ENCODE measurements at regions not wholly inside any gene's neighbourhood (a gene's known extent, or its start where the extent isn't known, plus 50 kb on each side); places are given as distances from the start of the nearest gene placed in this dataset.
A peak's percentile ranks its signal among the peaks of the same experiment; 100 is the strongest.
"Not testable (repeated sequence)": the region's sequence is repeated elsewhere in the genome, so short reads cannot be mapped to it uniquely, and the experiment has no call there.

DNA sequence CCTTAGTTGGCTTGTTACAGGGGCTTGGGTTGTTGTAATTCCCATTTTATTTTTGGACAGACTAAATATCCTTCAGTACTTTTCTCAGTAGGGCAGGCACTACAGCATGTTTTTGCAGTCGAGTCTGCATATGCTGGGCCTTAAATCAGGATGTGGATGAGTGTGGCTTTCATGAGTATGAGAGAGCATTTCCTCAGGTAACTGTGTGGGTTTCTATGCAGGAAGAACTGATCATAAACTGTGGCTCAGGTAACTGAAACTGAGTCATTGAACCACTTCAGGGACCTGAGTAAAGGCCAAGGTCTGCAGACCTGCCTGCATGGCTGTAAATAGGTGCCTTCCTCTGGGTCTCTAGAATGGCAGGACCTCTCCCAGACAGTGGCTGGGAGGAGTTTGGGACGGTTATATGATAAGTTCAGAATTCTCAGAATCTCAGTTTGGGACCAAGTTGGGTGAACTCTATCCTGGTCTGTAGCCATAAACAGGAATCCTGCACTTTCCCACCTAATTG is 112.1 kb downstream of the ZNF737 start:
- TF ChIP-seq, protein P1, sequence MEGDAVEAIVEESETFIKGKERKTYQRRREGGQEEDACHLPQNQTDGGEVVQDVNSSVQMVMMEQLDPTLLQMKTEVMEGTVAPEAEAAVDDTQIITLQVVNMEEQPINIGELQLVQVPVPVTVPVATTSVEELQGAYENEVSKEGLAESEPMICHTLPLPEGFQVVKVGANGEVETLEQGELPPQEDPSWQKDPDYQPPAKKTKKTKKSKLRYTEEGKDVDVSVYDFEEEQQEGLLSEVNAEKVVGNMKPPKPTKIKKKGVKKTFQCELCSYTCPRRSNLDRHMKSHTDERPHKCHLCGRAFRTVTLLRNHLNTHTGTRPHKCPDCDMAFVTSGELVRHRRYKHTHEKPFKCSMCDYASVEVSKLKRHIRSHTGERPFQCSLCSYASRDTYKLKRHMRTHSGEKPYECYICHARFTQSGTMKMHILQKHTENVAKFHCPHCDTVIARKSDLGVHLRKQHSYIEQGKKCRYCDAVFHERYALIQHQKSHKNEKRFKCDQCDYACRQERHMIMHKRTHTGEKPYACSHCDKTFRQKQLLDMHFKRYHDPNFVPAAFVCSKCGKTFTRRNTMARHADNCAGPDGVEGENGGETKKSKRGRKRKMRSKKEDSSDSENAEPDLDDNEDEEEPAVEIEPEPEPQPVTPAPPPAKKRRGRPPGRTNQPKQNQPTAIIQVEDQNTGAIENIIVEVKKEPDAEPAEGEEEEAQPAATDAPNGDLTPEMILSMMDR (IDR thresholded peaks at IDR 0.05; ENCODE audit: low read depth, low read length), result no peak
- no peak for DNase-seq (ENCODE audit: extremely low read depth, low read depth)

DNA sequence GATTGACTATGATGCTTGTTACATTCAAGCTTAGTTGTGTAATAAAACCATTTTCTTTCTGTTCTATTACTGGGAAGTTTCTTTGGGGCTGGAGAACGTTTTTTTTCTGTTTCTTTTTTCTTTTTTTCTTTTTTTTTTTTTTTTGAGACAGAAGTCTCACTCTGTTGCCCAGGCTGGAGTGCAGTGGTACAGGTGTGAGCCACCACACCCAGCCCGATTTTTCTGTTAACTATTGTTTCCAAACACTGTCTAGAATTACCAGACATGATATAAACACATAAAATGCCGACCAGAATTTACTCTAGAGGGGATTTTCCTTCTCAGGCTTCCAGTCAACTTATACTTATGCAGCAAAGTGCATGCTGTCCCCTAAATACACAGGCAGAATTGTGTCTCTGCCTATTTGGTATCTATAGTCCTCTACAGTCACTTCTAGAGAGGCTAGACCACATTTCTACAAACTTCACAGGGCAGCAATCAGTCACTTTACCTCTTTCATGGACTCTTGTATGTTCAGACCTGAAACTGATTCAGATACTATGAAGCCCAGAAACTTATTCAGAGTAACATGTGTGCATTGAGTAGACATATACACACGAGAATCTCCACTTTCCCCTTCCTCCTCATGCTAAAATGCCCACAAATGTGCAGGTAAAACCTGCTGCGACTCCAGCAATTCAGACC is 121.2 kb downstream of the ZNF737 start:
- TF ChIP-seq, protein P1 (IDR thresholded peaks at IDR 0.05; ENCODE audit: low read depth, low read length), result no peak
- no peak for DNase-seq (ENCODE audit: extremely low read depth, low read depth)

DNA sequence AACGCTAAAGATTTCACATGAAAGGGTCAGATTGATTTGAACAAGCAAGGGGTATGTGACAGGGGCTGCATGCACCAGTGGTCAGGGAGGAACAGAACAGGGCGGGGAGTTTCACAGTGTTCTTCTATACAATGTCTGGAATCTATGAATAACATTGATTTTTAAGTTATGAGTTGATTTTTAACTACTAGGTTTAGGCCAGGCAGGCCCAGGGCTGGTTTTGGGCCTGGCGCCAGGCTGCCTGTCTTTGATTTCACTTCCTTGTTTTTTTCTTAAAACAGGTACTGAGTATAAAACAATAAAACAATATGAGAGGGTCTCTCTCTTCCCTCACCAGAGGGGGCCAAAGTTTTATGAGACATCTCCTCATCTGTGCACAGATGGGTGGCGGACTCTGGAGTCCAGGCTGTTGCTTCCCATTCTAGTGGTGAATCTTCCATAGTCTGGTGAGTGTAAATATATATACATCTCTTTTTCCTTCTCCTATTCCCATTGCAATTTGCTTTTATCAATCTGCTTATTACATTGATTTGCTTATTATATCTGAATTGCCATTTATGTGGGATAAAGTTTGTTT is 133.2 kb downstream of the ZNF737 start:
- DNase-seq (ENCODE audit: extremely low read depth, low read depth), result not testable (repeated sequence)

DNA sequence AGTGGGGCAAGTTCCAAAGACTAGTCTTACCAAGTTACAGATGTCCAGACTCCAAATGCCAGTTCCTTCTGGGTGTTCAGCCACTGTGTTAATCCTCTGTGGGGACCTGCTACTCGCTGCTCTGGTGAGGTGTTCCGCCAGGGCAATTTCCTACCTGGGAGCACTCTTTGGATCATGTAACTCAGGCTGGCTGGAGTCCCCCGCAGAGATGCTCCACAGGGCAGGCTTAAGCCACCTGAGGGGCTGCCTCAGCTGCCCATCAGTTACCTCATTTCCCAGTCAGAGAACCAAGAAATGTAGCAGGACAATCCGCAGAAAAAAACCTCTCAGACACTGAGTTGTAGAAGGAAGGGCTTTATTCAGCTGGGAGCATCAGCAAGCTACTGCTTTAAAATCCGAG is 133.8 kb downstream of the ZNF737 start:
- no peak for DNase-seq (ENCODE audit: extremely low read depth, low read depth)
- TF ChIP-seq, protein P1 (IDR thresholded peaks at IDR 0.05; ENCODE audit: low read depth, low read length), result no peak

DNA sequence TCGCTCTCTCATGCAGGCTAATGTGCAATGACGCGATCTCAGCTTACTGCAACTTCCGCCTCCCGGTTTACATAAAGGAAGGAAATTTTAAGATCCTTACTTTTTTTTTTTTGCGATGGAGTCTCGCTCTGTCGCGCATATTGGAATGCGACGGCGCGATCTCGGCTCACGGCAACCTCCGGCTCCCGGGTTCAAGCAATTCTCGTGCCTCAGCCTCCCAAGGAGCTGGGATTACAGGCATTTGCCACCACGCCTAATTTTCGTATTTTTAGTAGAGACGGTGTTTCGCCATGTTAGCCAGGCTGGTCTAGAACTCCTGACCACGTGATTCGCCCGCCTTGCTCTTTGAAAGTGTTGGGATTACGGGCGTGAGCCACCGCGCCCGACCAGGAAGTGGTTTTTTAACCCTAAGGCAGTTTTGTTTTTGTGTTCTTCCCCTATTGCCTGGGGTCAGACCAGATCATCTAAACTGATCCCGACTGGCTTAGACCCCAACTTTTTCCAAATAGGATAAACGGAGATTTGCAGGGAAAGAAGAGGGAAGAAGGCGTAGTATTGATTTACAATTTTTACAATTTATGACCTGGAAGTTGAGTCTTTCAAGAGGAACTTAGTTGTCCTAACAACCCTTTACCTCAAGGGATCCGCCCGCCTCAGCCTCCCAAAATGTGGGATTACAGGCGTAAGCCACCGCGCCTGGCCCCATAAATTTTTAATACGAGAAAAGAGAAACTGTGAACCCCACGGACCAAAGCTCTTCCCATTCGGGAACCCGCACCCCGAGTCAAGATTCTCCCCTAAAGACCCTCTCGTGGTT is 142.0 kb downstream of the ZNF737 start:
- DNase-seq (ENCODE audit: extremely low read depth, low read depth), result peak; percentile 32
- TF ChIP-seq, protein P1 (IDR thresholded peaks at IDR 0.05; ENCODE audit: low read depth, low read length), result no peak

DNA sequence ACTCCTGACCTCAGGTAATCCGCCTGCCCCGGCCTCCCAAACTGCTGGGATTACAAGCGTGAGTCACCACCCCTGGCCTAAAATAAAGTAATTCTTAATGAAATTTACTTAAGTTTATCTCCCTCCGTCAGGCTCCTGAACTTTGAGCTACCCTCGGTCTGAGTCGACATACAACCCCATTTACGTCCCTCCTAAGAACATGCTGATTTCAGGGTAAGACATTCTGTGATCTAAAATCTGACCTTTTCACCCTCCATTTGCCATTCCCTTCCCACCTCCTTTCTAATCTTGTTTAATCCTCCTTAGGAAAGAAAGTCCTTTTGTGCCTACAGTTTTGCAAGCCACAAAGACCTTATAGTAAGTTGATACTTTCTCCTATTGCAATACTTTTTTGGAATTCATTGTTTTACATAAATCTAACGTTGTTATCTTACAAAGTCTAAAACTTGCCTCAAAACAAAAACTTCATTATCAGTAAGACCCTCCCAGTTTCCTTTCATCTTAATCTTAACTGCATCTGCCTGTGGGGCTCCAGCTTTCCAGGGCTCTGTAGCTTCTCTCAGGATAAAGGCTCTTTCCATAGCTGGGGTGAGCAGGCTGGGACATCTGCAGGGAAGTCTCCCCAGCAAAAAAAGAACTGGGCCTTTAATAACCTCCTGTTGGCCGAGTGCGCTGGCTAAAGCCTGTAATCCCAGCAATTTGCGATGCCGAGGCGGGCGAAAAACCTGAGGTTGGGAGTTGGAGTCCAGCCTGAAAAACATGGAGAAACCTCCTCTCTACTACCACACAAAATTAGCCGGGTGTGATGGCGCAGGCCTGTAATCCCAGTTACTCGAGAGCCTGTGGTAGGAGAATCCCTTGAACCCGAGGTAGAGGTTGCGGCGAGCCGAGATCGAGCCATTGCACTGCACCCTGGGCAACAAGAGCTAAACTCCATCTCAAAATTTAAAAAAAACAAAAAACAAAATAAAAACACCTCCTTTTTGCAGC is 143.1 kb downstream of the ZNF737 start:
- TF ChIP-seq, protein P1 (IDR thresholded peaks at IDR 0.05; ENCODE audit: low read depth, low read length), result no peak
- DNase-seq (ENCODE audit: extremely low read depth, low read depth), result no peak

DNA sequence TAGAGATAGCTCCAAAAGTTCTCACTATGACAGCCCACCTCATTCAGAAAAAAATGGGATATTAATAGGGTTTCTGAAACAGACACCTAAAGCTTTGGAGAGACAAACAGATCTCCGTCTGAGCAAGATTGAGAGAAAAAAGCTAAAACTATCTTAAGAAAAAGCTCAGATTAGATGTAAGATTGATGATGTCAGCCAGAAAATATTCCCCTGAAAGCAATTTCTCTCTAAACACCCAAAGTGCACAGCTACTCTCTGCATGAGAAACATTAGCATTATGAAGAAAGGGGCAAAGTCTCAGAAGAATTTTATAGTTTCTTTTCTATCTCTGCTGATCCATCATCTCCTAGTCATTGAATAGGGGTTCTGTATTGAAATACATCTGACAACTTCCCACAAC is 148.9 kb downstream of the ZNF737 start:
- DNase-seq (ENCODE audit: extremely low read depth, low read depth), result no peak
- TF ChIP-seq, protein P1 (IDR thresholded peaks at IDR 0.05; ENCODE audit: low read depth, low read length), result no peak

Data from AG09319 (cell line).